ENCODE measurements at regions not wholly inside any gene's neighbourhood (a gene's known extent, or its start where the extent isn't known, plus 50 kb on each side); places are given as distances from the start of the nearest gene placed in this dataset.
"Not testable (repeated sequence)": the region's sequence is repeated elsewhere in the genome, so short reads cannot be mapped to it uniquely, and the experiment has no call there.

DNA sequence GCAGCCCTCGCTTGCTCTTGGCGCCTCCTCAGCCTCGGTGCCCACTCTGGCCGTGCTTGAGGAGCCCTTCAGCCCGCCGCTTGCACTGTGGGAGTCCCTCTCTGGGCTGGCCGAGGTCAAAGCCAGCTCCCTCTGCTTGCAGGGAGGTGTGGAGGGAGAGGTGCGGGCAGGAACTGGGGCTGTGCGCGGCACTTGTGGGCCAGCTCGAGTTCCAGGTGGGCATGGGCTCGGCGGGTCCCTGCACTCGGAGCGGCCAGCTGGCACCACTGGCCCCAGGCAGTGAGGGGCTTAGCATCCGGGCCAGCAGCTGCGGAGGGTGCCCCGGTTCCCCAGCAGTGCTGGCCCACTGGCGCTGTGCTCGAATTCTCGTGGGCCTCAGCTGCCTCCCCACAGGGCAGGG, 152.1 kb upstream of the SEMA3C start:
- peaks cover 0 to 9% (median 4%) of the 10 kb centered on the region in 5 experiments for H3K9me3 ChIP-seq (ENCODE audit: control extremely low read depth in 1 of 5, control insufficient read depth in 4 of 5, insufficient read depth in 2 of 5, low read depth in 1 of 5, low read length in 4 of 5)
- H3K27ac ChIP-seq (ENCODE audit: insufficient read depth in 1 of 2, low read depth in 1 of 2, low read length in 2 of 2, poor library complexity in 1 of 2, severe bottlenecking in 2 of 2), result no peak overlapping the region
- no peaks in the 10 kb centered on the region for H3K27me3 ChIP-seq (replicated peaks in 2 of 5; ENCODE audit: control insufficient read depth in 4 of 5, insufficient read depth in 5 of 5, low read length in 4 of 5)
- 99% methylated on average over 10 of the region's 21 CpGs for WGBS (ENCODE audit: insufficient coverage)
- POLR2A ChIA-PET, result interaction anchor here (0.6 kb wide), 1 partner anchor 11 kb away, joined by 3 read pairs; no protein-coding TSS in a partner anchor
- H3K36me3 ChIP-seq (ENCODE audit: control insufficient read depth in 4 of 4, insufficient read depth in 4 of 4, low read length in 3 of 4), result no peaks in the 10 kb centered on the region
- H3K4me3 ChIP-seq (ENCODE audit: control insufficient read depth in 1 of 7, extremely low read depth in 1 of 7, insufficient read depth in 4 of 7, low read depth in 2 of 7, low read length in 6 of 7), result no peak overlapping the region
- no peak for DNase-seq
- no peaks in the 10 kb centered on the region for H3K4me1 ChIP-seq (ENCODE audit: control extremely low read depth in 1 of 4, control insufficient read depth in 4 of 4, insufficient read depth in 4 of 4, low read length in 3 of 4)
- CTCF ChIA-PET, result no interaction called here

DNA sequence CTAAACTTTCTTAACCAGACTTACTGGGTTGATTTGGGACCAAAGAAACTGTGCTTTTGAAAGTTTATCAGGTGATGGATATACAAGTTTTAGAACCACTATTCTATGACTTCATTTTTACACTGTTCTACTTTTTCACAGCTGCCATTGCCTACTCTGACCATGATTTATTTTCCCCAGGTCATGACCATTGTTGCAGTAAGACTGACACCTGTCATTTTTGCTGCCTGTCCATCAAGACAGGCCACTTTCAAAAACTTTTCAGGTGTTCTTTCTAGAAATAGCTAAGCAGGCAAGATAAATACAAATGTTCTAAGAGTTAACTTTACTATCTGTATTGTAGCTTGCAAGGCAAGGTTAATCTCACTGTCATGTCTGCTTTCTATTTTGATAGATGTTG, 147.9 kb upstream of the SEMA3C start:
- Histone ChIP-seq H3K4me1 (ENCODE audit: control extremely low read depth in 1 of 4, control insufficient read depth in 4 of 4, insufficient read depth in 4 of 4, low read length in 3 of 4) (no peaks in the 10 kb centered on the region), H3K36me3 (ENCODE audit: control insufficient read depth in 4 of 4, insufficient read depth in 4 of 4, low read length in 3 of 4) (no peaks in the 10 kb centered on the region), H3K4me3 (ENCODE audit: control insufficient read depth in 1 of 7, extremely low read depth in 1 of 7, insufficient read depth in 4 of 7, low read depth in 2 of 7, low read length in 6 of 7) (no peak overlapping the region), H3K27ac (ENCODE audit: insufficient read depth in 1 of 2, low read depth in 1 of 2, low read length in 2 of 2, poor library complexity in 1 of 2, severe bottlenecking in 2 of 2) (no peak overlapping the region), H3K9me3 (ENCODE audit: control extremely low read depth in 1 of 5, control insufficient read depth in 4 of 5, insufficient read depth in 2 of 5, low read depth in 1 of 5, low read length in 4 of 5) (peaks cover 0 to 6% (median 4%) of the 10 kb centered on the region in 5 experiments), H3K27me3 (replicated peaks in 2 of 5; ENCODE audit: control insufficient read depth in 4 of 5, insufficient read depth in 5 of 5, low read length in 4 of 5) (no peaks in the 10 kb centered on the region)
- CTCF ChIA-PET, result no interaction called here
- POLR2A ChIA-PET, result no interaction called here
- DNase-seq, result no peak

DNA sequence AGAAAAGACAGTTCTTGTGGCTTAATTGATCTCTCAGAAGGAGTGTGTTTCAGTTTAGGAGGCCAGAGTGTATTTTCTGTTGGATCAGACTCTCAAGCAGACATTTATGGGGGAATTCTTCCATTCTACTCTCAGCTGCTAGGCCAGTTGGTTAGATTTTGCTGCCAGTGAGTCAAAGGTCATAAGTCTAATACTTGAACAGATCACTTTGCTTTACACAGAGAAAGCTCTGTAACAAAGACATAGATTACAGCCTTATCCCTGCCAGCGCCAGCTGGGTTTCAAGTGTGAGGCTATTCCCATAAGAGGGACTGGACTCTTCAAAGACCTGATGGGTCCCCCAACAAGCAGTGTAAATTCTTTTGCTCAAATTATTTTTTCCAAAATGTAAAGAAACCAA, 145.6 kb upstream of the SEMA3C start:
- 100% methylated on average over 1 of the region's 1 CpG for WGBS (ENCODE audit: insufficient coverage)
- no peaks in the 10 kb centered on the region for H3K27me3 ChIP-seq (replicated peaks in 2 of 5; ENCODE audit: control insufficient read depth in 4 of 5, insufficient read depth in 5 of 5, low read length in 4 of 5)
- no peaks in the 10 kb centered on the region for H3K9me3 ChIP-seq (ENCODE audit: control extremely low read depth in 1 of 5, control insufficient read depth in 4 of 5, insufficient read depth in 2 of 5, low read depth in 1 of 5, low read length in 4 of 5)
- no peak overlapping the region for H3K27ac ChIP-seq (ENCODE audit: insufficient read depth in 1 of 2, low read depth in 1 of 2, low read length in 2 of 2, poor library complexity in 1 of 2, severe bottlenecking in 2 of 2)
- POLR2A ChIA-PET, result no interaction called here
- no peaks in the 10 kb centered on the region for H3K36me3 ChIP-seq (ENCODE audit: control insufficient read depth in 4 of 4, insufficient read depth in 4 of 4, low read length in 3 of 4)
- no peak overlapping the region for H3K4me3 ChIP-seq (ENCODE audit: control insufficient read depth in 1 of 7, extremely low read depth in 1 of 7, insufficient read depth in 4 of 7, low read depth in 2 of 7, low read length in 6 of 7)
- no peak for DNase-seq
- CTCF ChIA-PET, result no interaction called here
- no peaks in the 10 kb centered on the region for H3K4me1 ChIP-seq (ENCODE audit: control extremely low read depth in 1 of 4, control insufficient read depth in 4 of 4, insufficient read depth in 4 of 4, low read length in 3 of 4)

DNA sequence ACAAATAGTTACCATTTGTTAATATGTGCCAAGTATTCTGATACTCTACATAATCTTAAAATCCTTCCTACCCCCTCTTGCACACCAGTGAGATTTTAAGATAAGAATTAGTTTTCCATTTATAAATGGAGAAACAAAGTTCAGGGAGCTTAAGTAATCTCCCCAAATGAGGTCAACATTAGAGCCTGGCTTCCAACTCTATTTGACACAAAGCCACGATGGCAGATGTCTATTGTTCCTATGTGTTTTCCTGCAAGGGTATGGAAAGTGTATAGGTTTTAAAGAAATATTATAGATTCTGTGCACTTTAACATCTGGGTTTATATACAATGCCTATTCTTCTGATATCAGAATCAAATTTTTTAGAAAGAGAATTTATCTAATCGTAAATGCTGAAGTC, 143.9 kb upstream of the SEMA3C start:
- WGBS (ENCODE audit: insufficient coverage), result 100% methylated on average over 1 of the region's 2 CpGs
- no peaks in the 10 kb centered on the region for H3K4me1 ChIP-seq (ENCODE audit: control extremely low read depth in 1 of 4, control insufficient read depth in 4 of 4, insufficient read depth in 4 of 4, low read length in 3 of 4)
- no peak overlapping the region for H3K4me3 ChIP-seq (ENCODE audit: control insufficient read depth in 1 of 7, extremely low read depth in 1 of 7, insufficient read depth in 4 of 7, low read depth in 2 of 7, low read length in 6 of 7)
- CTCF ChIA-PET, result no interaction called here
- POLR2A ChIA-PET, result no interaction called here
- no peaks in the 10 kb centered on the region for H3K9me3 ChIP-seq (ENCODE audit: control extremely low read depth in 1 of 5, control insufficient read depth in 4 of 5, insufficient read depth in 2 of 5, low read depth in 1 of 5, low read length in 4 of 5)
- H3K36me3 ChIP-seq (ENCODE audit: control insufficient read depth in 4 of 4, insufficient read depth in 4 of 4, low read length in 3 of 4), result no peaks in the 10 kb centered on the region
- H3K27me3 ChIP-seq (replicated peaks in 2 of 5; ENCODE audit: control insufficient read depth in 4 of 5, insufficient read depth in 5 of 5, low read length in 4 of 5), result no peaks in the 10 kb centered on the region
- no peak overlapping the region for H3K27ac ChIP-seq (ENCODE audit: insufficient read depth in 1 of 2, low read depth in 1 of 2, low read length in 2 of 2, poor library complexity in 1 of 2, severe bottlenecking in 2 of 2)
- no peak for DNase-seq

DNA sequence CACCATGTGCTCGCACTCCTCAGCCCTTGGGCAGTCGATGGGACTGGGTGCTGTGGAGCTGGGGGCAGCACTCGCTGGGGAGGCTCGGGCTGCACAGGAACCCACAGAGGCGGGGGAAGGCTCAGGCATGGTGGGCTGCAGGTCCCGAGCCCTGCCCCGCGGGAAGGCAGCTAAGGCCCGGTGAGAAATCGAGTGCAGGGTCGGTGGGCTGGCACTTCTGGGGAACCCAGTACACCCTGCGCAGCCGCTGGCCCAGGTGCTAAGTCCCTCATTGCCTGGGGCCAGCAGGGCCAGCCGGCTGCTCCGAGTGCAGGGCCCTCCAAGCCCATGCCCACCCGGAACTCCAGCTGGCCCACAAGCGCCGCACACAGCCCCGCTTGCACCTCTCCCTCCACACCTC, 138.6 kb upstream of the SEMA3C start:
- H3K9me3 ChIP-seq (ENCODE audit: control extremely low read depth in 1 of 5, control insufficient read depth in 4 of 5, insufficient read depth in 2 of 5, low read depth in 1 of 5, low read length in 4 of 5); H3K27ac ChIP-seq (ENCODE audit: insufficient read depth in 1 of 2, low read depth in 1 of 2, low read length in 2 of 2, poor library complexity in 1 of 2, severe bottlenecking in 2 of 2); POLR2A ChIA-PET; H3K36me3 ChIP-seq (ENCODE audit: control insufficient read depth in 4 of 4, insufficient read depth in 4 of 4, low read length in 3 of 4); H3K4me1 ChIP-seq (ENCODE audit: control extremely low read depth in 1 of 4, control insufficient read depth in 4 of 4, insufficient read depth in 4 of 4, low read length in 3 of 4); DNase-seq; H3K4me3 ChIP-seq (ENCODE audit: control insufficient read depth in 1 of 7, extremely low read depth in 1 of 7, insufficient read depth in 4 of 7, low read depth in 2 of 7, low read length in 6 of 7); H3K27me3 ChIP-seq (replicated peaks in 2 of 5; ENCODE audit: control insufficient read depth in 4 of 5, insufficient read depth in 5 of 5, low read length in 4 of 5); CTCF ChIA-PET: not testable (repeated sequence)
- WGBS (ENCODE audit: insufficient coverage), result 96% methylated on average over 16 of the region's 19 CpGs

DNA sequence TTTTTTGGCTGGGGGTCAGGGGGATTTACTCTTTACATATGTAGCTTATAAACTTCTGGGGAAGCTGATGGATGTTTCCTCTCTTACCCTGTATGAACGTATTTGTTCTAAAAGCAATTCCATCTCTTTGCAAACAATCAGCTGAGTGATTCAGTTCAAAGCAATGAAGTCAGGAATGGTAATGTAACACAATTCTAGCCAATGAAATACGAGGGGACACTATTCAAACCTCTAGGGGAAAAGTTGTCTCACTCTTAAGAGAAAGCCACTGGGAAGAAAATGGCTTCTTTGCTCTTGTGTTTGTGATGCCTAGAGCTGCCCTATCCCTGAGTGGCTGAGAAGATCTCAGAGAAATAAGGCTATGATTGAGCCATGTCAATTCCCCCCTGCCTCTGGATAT, 134.8 kb upstream of the SEMA3C start:
- H3K27ac ChIP-seq (ENCODE audit: insufficient read depth in 1 of 2, low read depth in 1 of 2, low read length in 2 of 2, poor library complexity in 1 of 2, severe bottlenecking in 2 of 2), result no peak overlapping the region
- 100% methylated on average over 1 of the region's 2 CpGs for WGBS (ENCODE audit: insufficient coverage)
- CTCF ChIA-PET, result interaction anchor here (1.3 kb wide), 1 partner anchor 15 kb away, joined by 3 read pairs; no protein-coding TSS in a partner anchor
- POLR2A ChIA-PET, result no interaction called here
- no peaks in the 10 kb centered on the region for H3K36me3 ChIP-seq (ENCODE audit: control insufficient read depth in 4 of 4, insufficient read depth in 4 of 4, low read length in 3 of 4)
- no peaks in the 10 kb centered on the region for H3K27me3 ChIP-seq (replicated peaks in 2 of 5; ENCODE audit: control insufficient read depth in 4 of 5, insufficient read depth in 5 of 5, low read length in 4 of 5)
- H3K4me1 ChIP-seq (ENCODE audit: control extremely low read depth in 1 of 4, control insufficient read depth in 4 of 4, insufficient read depth in 4 of 4, low read length in 3 of 4), result no peaks in the 10 kb centered on the region
- DNase-seq, result no peak
- H3K4me3 ChIP-seq (ENCODE audit: control insufficient read depth in 1 of 7, extremely low read depth in 1 of 7, insufficient read depth in 4 of 7, low read depth in 2 of 7, low read length in 6 of 7), result no peak overlapping the region
- H3K9me3 ChIP-seq (ENCODE audit: control extremely low read depth in 1 of 5, control insufficient read depth in 4 of 5, insufficient read depth in 2 of 5, low read depth in 1 of 5, low read length in 4 of 5), result peaks cover 0 to 4% (median under 1%) of the 10 kb centered on the region in 5 experiments

DNA sequence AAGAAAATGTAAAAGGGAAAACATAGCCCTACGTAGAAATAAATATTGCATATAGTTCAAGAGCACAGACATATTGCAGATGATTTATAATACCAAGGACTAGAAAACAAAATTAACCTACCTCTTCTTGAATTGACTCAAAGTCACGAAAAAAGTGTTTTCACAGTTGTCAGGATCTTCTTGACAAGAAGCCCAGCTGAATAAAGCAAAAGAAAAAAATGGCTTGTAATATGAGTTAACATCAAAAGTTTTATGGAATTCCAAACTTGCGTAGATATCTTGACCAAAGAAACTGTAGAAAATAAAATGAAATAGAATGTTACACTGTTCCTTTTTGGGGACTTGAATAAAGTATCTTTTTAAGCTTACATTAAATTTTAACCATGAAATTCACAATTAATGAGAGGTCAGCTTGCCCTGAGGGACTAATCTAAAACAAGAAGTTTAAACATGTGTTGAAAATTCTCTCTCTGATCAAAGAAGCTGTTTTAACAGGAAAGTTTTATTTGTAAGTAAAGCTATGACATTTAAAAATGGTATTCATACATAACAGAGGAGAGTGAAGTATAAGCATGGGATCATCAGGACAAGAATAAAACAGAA, 133.1 kb upstream of the SEMA3C start:
- Histone ChIP-seq H3K4me3 (ENCODE audit: control insufficient read depth in 1 of 7, extremely low read depth in 1 of 7, insufficient read depth in 4 of 7, low read depth in 2 of 7, low read length in 6 of 7) (no peak overlapping the region), H3K27me3 (replicated peaks in 2 of 5; ENCODE audit: control insufficient read depth in 4 of 5, insufficient read depth in 5 of 5, low read length in 4 of 5) (no peaks in the 10 kb centered on the region), H3K4me1 (ENCODE audit: control extremely low read depth in 1 of 4, control insufficient read depth in 4 of 4, insufficient read depth in 4 of 4, low read length in 3 of 4) (no peaks in the 10 kb centered on the region), H3K36me3 (ENCODE audit: control insufficient read depth in 4 of 4, insufficient read depth in 4 of 4, low read length in 3 of 4) (no peaks in the 10 kb centered on the region), H3K27ac (ENCODE audit: insufficient read depth in 1 of 2, low read depth in 1 of 2, low read length in 2 of 2, poor library complexity in 1 of 2, severe bottlenecking in 2 of 2) (no peak overlapping the region), H3K9me3 (ENCODE audit: control extremely low read depth in 1 of 5, control insufficient read depth in 4 of 5, insufficient read depth in 2 of 5, low read depth in 1 of 5, low read length in 4 of 5) (peaks cover 2 to 9% (median 3%) of the 10 kb centered on the region in 5 experiments)
- WGBS (ENCODE audit: insufficient coverage), result 100% methylated on average over 1 of the region's 3 CpGs
- ChIA-PET POLR2A (no interaction called here), CTCF (interaction anchor here (1.3 kb wide), 1 partner anchor 14 kb away, joined by 3 read pairs; no protein-coding TSS in a partner anchor)
- DNase-seq, result no peak
